HG03103 (cell line): ENCODE measurements at regions not wholly inside any gene's neighbourhood (a gene's known extent, or its start where the extent isn't known, plus 50 kb on each side); places are given as distances from the start of the nearest gene placed in this dataset.

ENCODE experiments used
- ATAC-seq: cut with Tn5 transposase; IDR thresholded peaks from one replicate; pipeline ENCODE4 v1.9.1; 2021; ENCODE audit warnings: low read depth; ENCODE audit not compliant: unreplicated experiment

GRCh38 chr20:24116611-24117010 is 128.0 kb upstream of the GGTLC1 start:
- ATAC-seq = no peak

GRCh38 chr20:24112360-24112759 is 123.8 kb upstream of the GGTLC1 start:
- no peak for ATAC-seq

GRCh38 chr20:24111858-24112257 is 123.3 kb upstream of the GGTLC1 start:
- ATAC-seq = no peak

GRCh38 chr20:24109537-24109936 is 121.0 kb upstream of the GGTLC1 start:
- no peak for ATAC-seq

- ATAC-seq = no peak
Observed at GRCh38 chr20:24109008-24109407, 120.4 kb upstream of the GGTLC1 start.

- ATAC-seq = no peak
Observed at GRCh38 chr20:24108581-24108980, 120.0 kb upstream of the GGTLC1 start.

GRCh38 chr20:24106801-24107445 is 118.3 kb upstream of the GGTLC1 start:
- ATAC-seq = no peak

- ATAC-seq = no peak
Observed at GRCh38 chr20:24106150-24106800, 117.7 kb upstream of the GGTLC1 start.

GRCh38 chr20:24102749-24103333 is 114.3 kb upstream of the GGTLC1 start:
- no peak for ATAC-seq

- no peak for ATAC-seq
Observed at GRCh38 chr20:24102290-24102689, 113.7 kb upstream of the GGTLC1 start.

GRCh38 chr20:24100370-24101011 is 111.9 kb upstream of the GGTLC1 start:
- peak; percentile 94 for ATAC-seq

GRCh38 chr20:24098886-24099285 is 110.3 kb upstream of the GGTLC1 start:
- ATAC-seq = no peak

GRCh38 chr20:24097506-24098245 is 109.1 kb upstream of the GGTLC1 start:
- no peak for ATAC-seq

- no peak for ATAC-seq
Observed at GRCh38 chr20:24096864-24097450, 108.4 kb upstream of the GGTLC1 start.

- no peak for ATAC-seq
Observed at GRCh38 chr20:24096264-24096663, 107.7 kb upstream of the GGTLC1 start.

GRCh38 chr20:24095756-24096155 is 107.2 kb upstream of the GGTLC1 start:
- ATAC-seq = no peak

- ATAC-seq = no peak
Observed at GRCh38 chr20:24095303-24095702, 106.7 kb upstream of the GGTLC1 start.

- ATAC-seq = no peak
Observed at GRCh38 chr20:24089576-24089975, 101.0 kb upstream of the GGTLC1 start.

- ATAC-seq = no peak
Observed at GRCh38 chr20:24086121-24086520, 97.5 kb upstream of the GGTLC1 start.

- no peak for ATAC-seq
Observed at GRCh38 chr20:24084281-24084680, 95.7 kb upstream of the GGTLC1 start.

- ATAC-seq = no peak
Observed at GRCh38 chr20:24081077-24081476, 92.5 kb upstream of the GGTLC1 start.
